ENCODE measurements at regions not wholly inside any gene's neighbourhood (a gene's known extent, or its start where the extent isn't known, plus 50 kb on each side); places are given as distances from the start of the nearest gene placed in this dataset.

- TF ChIP-seq CTCF (IDR thresholded peaks at IDR 0.05; ENCODE audit: low read depth, low read length, poor library complexity, severe bottlenecking) = no peak
- TF ChIP-seq EZH2phosphoT487 (IDR thresholded peaks at IDR 0.05; ENCODE audit: borderline replicate concordance, low read length) = no peak
Observed at GRCh38 chr4:152081024-152081423, 320.2 kb upstream of the GATB start.

Data from DOHH2 (cell line).